ENCODE measurements at regions not wholly inside any gene's neighbourhood (a gene's known extent, or its start where the extent isn't known, plus 50 kb on each side); places are given as distances from the start of the nearest gene placed in this dataset.

GRCh38 chr14:99039331-99040041, 232.5 kb downstream of the BCL11B start:
- DNase-seq = no peak

- DNase-seq = no peak
Observed at GRCh38 chr14:99040052-99040451, 231.9 kb downstream of the BCL11B start.

GRCh38 chr14:99040711-99041110, 231.3 kb downstream of the BCL11B start:
- DNase-seq = no peak

DNA sequence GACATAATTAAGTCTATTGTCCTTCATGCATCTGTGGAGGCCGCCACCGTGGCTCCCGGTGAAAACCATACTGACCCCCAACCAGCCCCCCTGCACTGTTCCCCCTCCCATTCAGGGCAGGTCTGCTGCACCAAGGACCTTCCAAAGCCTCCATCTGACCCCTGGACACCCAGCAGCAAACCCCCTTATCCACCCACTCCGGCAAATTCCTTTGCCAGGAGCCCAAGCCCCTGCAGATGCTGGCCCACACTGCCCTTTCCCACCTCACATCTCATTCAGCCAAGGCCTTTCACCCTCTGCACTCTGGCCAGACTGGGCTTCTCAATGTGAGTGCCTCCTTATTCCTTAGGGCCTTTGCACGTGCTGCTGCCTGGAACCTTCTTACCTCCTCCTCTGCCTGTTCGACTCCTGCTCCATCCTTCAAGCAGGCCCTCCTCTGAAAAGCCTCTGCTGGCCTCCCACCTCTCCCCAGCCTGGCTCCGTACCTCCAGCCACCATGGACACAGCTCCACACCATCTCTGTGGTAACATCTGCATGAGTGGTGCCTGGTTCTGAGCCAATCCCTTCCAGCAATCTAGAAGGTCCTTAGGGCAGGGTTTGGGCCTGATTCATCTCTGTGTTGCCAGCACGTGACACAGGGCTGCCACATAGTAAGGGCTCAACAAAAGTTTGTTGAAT, 230.7 kb downstream of the BCL11B start:
- no peak for DNase-seq

DNA sequence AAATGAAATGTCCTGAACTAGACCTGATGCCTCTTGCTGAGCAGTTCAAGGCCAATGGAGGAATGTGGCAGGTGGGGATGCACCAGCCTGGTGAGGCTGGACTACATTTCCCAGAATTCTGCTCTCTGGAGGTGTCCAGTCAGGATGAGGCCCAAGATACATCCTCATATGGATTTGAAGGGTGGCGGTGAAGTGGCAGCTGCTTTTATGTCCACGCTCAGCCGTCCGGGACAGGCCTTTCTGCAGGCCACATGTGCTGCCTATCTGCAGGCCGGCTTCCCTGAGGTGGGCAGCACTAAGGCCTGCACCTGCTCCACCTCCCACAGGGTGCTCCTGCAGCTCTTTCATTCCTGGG, 230.2 kb downstream of the BCL11B start:
- no peak for DNase-seq

DNA sequence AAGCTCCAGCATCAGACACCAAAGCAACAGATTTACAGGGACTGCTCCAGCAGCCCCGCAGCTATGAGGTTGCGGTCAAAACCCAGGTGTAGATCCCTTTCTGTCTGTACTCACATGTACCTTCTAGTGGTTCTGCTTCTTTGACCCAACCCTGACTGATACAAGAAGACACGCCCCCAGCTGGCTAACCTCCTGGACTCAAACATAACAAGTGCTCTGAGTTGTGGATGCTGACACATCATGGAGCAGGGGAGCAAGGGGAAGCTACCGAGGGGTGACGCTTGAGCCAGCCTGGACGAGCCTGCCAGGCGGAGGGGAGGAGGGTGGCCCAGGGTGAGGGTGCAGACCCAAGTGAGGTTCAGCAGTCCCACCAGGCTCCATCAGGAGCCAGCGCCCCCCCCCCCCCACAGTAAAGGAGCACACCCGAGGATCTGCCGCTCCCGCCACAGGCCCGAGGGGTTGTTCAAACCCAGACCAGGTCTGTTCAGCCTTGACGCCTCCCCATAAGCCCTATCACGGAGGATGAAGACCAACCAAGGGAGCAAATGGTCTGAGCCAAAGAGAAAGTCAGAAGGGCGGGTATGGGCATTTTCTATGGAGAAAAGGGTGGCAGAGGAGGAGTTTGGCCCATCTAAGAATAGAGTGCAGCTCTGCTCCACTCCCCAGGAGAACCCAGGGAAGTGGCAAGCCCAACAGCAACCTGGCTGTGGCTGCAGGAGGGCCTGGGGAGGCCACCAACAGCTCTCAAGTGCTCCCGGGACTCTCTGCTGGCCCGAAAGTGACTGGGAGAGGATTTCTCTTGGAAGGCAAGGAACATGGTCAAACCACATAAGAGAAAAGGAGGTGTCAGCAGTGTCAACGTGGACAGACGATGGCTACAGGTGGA, 229.4 kb downstream of the BCL11B start:
- no peak for DNase-seq

- DNase-seq = no peak
Observed at GRCh38 chr14:99043267-99043615, 228.8 kb downstream of the BCL11B start.

GRCh38 chr14:99043756-99044155, 228.2 kb downstream of the BCL11B start:
- no peak for DNase-seq

DNA sequence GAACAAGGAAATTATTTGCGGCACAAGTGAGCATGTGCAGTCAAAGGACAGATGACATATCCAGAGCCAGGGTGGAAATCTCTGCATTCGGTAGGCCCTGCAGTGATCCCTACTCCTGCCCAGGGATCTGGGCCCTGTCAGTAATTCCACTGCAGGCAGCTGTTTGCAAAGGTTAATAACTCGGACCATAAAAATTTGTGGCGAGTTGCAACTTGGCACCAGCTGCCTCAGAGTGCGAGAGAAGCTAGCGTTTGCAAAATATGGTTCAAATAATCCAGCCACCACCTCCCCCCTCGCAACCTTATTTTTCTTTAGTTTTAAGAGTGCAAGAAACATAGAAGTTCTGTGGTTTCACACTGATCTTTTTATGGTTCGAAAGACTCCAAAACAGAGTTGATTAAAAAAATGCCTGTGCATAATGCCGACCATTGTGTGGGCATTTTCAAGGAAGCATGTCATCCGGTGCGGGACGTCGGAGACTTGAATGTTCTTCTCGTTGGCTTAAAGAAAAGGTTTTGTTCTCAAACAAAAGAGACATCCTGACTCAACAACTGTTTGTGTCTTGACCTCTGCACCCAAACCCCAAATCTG, 224.5 kb downstream of the BCL11B start:
- DNase-seq = no peak

- no peak for DNase-seq
Observed at GRCh38 chr14:99050309-99050708, 221.7 kb downstream of the BCL11B start.

- DNase-seq = no peak
Observed at GRCh38 chr14:99052467-99052866, 219.5 kb downstream of the BCL11B start.

DNA sequence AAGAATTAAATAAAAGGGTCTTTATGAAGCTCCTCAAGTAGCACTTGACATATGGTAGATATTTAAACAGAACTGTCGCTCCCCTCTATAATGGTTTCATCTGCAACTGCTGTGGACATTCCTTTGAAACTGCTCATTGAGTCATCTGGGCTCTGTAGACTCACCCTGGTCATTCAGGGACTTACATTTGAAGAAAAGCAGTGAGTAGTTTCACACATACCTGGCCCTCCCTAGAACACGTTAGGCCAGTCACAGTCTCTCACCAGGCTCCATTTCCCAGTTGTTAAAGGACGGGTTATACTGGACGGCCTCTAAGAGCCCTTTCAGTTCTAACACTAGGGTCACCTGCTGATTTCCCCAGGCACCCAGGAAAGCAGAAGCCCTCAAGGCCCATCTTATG, 217.0 kb downstream of the BCL11B start:
- DNase-seq = no peak

DNA sequence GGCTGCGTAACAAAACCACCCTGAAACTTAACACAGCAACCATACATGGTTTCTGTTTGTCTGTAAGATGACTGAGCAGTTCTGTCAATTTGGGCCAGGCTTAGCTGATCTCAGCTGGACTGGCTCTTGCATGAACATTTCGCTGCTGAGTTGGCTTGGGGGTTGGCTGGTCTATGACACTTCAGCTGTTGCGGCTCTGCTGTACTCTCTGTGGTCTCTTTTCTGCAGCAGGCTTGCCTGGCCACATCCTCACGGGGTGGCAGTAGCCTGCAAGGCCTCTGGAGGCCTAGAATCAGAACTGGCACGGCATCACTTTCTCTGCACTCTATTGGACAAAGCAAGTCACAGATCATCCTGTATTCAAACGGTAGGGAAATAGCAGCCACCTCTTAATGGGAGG, 216.2 kb downstream of the BCL11B start:
- DNase-seq = no peak

DNA sequence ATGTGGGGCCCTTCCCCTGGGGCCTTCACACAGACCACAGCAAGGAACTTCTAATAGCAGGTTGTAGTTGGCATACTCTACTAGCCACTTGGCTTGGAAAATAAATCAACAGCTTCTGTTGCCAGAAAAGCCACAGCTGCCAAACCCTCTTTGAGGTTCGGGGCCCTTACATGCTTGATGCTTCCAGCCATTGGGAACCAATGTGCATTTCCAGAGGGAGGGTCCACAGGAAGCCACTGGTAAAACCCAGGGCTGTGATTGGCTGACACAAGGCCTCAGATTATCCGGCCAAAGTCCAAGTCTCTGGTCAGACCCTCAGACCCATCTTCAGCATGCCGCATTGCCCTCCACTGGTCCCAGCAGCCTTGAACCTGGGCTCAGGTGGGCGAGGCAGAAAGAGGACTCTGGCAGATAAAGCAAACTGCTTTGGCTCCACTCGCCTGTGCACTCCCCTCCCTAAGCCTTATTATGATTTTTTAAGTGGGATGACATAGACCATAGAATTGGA, 214.4 kb downstream of the BCL11B start:
- DNase-seq = no peak

GRCh38 chr14:99058542-99058941, 213.5 kb downstream of the BCL11B start:
- DNase-seq = no peak

DNA sequence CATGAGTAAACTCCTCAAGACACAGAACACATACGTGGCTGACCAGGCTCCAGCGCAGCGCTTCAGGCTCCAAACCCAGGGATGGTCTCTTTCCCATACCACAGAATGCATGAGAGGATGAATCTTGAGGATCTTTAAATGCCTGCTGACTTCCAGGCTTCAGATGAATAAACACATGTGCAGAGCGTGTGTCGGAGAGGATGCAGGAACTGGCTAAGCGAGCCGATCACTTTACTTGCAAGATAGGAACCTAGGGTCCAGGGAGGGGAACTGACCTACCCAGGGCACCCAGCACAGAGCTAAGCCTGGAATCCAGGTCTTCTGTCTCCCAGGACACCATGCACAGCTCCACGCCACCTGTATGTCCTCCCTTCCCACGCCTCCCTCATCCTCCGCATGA, 209.8 kb downstream of the BCL11B start:
- no peak for DNase-seq

- DNase-seq = no peak
Observed at GRCh38 chr14:99062772-99063418, 209.1 kb downstream of the BCL11B start.

- no peak for DNase-seq
Observed at GRCh38 chr14:99063620-99064225, 208.3 kb downstream of the BCL11B start.

- DNase-seq = no peak
Observed at GRCh38 chr14:99064262-99064954, 207.6 kb downstream of the BCL11B start.

DNA sequence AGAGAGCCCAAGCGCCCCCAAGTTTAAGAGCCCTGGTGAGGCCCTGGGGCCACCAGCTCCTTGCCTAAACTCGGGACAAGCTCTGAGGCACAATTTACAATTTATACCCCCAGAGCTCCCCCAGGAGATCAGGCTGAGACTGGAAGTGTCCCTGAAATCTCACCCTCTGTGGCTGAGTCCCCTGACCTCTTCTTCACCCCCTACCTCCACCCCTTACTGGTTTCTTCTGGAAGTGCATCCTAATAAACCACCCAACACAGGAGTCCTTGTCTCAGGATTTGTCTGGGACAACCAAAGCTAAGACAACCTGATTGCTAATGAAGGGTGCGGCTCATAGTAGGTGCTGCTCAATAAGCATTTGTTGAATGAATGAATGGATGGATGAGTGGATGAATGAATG, 206.4 kb downstream of the BCL11B start:
- no peak for DNase-seq

GRCh38 chr14:99066378-99066777, 205.6 kb downstream of the BCL11B start:
- DNase-seq = no peak
